GM12892 (cell line): ENCODE measurements at regions not wholly inside any gene's neighbourhood (a gene's known extent, or its start where the extent isn't known, plus 50 kb on each side); places are given as distances from the start of the nearest gene placed in this dataset.

ENCODE experiments used
- DNase-seq: peaks from one replicate; pipeline ENCODE4 v3.0.0; 2011; ENCODE audit not compliant: insufficient read length
- FAIRE-seq: peaks from 2 replicates; lab custom pipeline; 2011; peaks lifted over from hg19 to GRCh38; lab: Jason Lieb, UNC
- POLR2A ChIP-seq: IDR thresholded peaks from 2 replicates; pipeline ENCODE4 v1.6.1; 2011; ENCODE audit warnings: low read depth, low read length, control low read depth
- POLR2AphosphoS5 ChIP-seq: IDR thresholded peaks from 2 replicates; pipeline ENCODE4 v1.6.1; 2011; ENCODE audit warnings: low read depth, low read length, control low read depth
- TAF1 ChIP-seq: IDR thresholded peaks from 2 replicates; pipeline ENCODE4 v1.6.1; 2011; ENCODE audit warnings: low read depth, mild to moderate bottlenecking, control low read depth, low read length, borderline replicate concordance

DNA sequence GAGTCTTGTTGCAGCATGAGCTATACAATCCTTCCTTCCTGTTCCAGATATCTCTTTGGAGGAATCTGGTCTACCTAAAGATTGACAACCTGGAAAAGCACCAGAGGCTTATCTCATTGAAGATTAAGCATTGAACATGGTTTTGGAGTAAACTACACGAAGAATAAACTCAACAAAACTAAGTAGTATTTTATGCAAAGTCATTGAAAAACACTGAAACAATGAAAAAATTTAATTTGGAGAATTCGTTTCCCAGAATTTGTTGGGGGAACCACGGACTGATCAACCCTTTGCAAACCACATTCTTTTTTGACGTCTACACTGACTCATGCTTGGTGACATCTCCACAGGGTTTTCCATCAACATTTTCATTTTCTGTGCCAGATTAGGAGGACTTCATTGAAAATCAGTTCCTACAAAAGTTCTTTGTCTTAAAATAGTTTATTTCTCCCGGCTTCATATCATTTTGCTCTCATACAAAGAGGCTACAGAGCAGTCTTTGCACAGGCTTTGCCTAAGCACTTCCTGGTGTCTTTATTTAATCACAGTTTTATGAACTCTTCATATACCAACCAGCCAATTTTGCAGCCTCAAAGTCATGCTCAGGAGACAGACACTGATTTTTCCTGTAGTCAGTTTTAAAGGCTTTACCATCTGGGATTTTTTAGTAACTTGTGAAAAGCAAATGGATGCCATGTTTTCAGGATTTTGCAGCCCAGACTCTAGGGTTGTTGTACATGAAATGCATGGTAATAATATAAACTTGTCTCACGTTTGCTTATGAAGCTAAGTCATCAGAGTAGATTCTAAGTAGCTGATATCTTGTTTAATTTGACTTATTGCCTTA, 186.3 kb downstream of the C11orf91 start:
- no peak for DNase-seq
- no peak for FAIRE-seq
- TF ChIP-seq POLR2A (no peak), TAF1 (no peak), POLR2AphosphoS5 (no peak)

DNA sequence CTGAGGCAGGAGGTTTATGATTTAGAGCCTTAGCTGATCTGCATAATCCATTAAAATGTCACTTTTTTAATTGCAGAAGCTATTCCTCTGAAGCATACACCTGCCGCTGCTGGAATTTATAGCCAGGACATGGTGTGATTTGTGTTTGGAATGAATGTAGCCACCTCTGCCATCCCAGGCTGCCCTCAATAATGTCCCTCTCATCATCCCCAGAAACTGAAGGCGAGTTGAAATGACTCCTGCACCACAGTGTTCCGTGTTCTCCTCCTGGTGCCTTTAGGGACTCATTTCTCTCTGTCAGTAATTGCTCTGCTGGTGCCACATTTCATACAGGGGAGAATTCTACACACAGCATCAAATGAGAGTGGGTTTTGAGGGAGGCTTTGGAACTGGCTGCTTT, 191.0 kb downstream of the C11orf91 start:
- DNase-seq: no peak
- FAIRE-seq: no peak
- no peak for TF ChIP-seq POLR2AphosphoS5
- TF ChIP-seq TAF1: no peak
- no peak for TF ChIP-seq POLR2A

DNA sequence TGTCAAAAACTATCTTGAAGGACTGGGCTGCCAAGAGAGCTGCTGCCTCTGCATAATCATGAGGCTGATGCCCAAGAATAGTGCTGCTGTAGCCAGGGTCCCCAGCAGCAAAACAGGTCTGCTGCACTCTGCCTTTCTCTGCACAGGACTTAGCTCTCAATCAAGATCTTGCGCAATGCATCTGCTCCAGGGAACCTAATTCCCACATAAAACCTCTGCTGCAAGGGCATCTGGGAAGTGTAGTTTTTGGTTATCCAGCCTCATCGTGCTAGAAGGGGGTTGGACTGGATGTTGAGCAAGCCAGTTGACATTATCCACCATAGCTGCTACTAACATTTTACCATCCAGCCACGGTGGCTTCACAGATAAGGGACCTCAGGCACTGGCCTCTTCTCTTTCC, 192.7 kb downstream of the C11orf91 start:
- TF ChIP-seq POLR2AphosphoS5 (no peak), TAF1 (no peak), POLR2A (no peak)
- FAIRE-seq (no peak), DNase-seq (no peak)

DNA sequence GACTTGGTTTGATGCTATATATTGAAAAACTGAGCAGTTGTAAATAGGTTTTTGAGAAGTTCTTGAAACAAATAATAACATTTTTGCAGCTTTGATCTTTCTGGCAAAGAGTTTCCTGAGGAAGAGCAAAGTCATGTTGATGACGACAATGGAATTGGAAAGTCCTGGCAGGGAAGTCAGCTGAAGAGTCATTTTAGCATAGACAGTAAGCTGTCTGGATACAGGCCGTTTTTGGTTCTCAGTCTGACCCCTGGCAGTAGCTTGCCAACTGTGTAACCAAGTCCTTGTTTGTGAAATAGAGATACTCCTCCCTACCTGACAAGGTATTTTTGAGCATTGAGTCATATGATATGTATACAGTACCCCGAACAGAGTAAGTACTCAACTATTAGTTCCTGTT, 193.3 kb downstream of the C11orf91 start:
- TF ChIP-seq POLR2AphosphoS5: no peak
- no peak for DNase-seq
- peak; percentile 67 for FAIRE-seq

DNA sequence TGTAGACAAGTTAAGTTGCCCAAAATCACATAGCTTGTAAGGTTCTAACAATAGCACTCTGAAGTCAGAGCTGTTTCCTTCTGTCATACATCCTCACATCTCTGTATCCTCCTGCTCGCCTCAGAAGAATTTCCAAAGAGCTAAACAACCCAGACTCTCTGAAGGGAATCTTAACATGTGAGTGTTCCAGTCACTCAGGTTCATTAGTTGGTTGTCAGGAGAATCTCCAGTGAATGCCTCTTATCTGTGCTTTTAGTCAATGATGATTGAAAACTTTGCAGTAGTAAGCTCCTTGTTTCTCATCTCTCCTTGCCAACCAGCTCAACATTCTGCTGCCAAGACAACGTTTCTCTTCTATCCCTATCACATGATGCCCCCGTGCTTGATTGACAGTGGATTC, 195.5 kb downstream of the C11orf91 start:
- DNase-seq (no peak), FAIRE-seq (no peak)
- TF ChIP-seq POLR2A (no peak), TAF1 (no peak), POLR2AphosphoS5 (no peak)

DNA sequence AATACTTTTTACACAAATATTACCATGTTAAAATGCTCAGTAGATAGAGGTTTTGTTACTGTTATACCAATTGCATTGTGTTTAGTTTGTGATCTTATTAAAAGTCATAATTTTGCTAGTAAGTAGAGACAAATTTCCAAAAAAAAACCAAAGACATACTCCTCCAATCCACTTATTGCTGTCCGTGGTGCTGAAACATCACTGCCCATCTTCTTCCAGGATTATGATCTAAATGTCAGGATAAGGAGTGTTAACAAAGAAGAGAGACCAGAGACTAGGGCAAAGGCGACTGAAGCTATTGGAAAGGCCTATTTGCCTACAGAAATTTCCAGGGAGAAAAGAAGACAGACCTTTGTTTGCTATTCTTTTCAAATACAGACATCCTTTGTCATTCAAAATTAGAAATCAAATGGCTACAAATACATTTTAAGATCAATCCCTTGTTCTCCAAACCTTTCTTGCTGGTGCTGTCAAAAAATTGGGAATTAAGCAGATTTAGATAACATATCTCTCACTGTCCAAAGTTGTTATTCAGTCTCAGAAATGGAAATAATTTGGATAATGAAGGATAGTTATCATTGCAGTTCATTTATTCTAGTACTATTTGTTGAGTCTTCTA, 199.7 kb downstream of the C11orf91 start:
- TF ChIP-seq TAF1 (no peak), POLR2A (no peak), POLR2AphosphoS5 (no peak)
- no peak for DNase-seq
- FAIRE-seq: peak; percentile 70

DNA sequence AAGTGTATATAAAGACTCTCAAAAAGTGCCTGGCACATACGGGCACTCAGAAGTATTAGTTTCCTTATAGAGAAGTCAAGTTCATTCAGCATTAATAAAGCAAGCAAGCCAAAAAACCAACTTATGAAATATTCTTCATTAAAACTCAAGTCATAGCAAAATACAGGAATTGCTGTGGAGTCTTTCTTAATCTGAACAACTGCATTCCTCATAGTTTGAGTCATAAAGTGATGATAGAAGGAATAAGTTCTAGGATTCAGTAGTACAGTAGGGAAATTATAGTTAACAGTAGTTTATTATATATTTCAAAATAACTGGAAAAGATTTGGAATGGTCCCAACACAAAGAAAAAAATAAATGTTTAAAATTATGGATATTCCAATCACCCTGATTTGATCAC, 200.3 kb downstream of the C11orf91 start:
- TF ChIP-seq POLR2AphosphoS5: no peak
- TF ChIP-seq POLR2A: no peak
- no peak for FAIRE-seq
- no peak for DNase-seq

DNA sequence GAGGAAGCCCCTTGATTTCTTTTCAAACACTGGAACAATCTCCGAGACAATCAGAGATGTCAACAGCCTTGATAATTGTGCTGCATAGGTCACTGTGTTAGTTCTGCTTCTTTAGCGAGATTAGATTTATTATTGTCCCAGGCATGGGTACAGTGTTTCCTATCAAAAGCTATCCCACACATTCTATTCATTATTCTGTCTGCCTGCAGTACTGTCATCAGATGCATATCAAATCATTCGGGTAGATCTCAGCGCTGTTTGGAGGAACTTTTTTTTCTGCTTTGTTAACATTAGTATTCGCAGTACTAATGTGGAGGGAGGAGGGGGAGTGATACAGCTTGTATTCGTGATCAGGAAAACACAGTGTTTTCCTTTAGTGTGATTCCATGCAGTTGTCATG, 208.0 kb downstream of the C11orf91 start:
- FAIRE-seq: no peak
- TF ChIP-seq POLR2A: no peak
- no peak for TF ChIP-seq TAF1
- no peak for TF ChIP-seq POLR2AphosphoS5
- DNase-seq: no peak

DNA sequence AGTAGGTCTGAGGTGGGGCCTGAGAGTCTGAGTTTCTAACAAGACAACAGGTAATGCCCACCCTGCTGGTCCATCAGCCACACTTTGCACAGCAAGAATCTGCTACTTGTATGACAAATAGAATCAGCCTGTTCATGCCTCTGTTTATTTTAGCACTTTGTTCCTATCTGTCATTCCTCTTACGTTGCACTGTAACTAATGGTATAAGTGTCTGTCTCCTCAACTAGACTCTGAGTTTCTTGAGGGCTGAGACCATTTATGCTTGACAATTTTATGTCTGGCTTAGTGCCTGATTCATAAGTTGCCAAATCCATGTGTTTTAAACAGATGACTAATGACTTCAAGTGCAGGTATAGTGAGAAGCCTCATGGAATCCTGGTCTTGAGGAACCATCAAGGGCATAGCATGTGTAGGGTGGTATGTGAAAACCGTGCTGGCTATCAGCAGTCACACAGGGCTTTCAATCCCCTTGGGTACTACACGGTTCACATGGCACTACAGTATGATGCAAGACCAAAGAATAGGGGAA, 209.7 kb downstream of the C11orf91 start:
- FAIRE-seq: no peak
- no peak for DNase-seq
- TF ChIP-seq POLR2AphosphoS5: no peak
- TF ChIP-seq TAF1: no peak
- TF ChIP-seq POLR2A: no peak

DNA sequence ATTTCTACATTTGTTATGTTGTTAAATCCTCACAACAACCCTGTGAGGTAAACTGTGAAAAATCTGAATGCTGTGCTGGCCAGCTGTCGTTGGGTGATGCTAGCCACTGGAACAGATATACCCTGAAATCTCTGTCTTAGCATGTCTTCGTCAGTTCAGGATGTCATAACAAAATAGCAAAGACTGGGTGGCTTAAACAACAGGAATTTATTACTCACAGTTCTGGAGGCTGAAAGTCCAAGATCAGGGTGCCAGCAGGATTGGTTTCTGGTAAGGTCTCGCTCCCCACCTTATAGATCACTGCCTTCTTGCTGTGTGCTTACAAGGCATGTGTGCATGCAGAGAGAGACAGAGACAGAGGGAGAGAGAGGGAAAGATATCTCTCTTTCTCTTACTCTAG, 211.7 kb downstream of the C11orf91 start:
- DNase-seq (no peak), FAIRE-seq (peak; percentile 36)
- TF ChIP-seq TAF1 (no peak), POLR2AphosphoS5 (no peak), POLR2A (no peak)

DNA sequence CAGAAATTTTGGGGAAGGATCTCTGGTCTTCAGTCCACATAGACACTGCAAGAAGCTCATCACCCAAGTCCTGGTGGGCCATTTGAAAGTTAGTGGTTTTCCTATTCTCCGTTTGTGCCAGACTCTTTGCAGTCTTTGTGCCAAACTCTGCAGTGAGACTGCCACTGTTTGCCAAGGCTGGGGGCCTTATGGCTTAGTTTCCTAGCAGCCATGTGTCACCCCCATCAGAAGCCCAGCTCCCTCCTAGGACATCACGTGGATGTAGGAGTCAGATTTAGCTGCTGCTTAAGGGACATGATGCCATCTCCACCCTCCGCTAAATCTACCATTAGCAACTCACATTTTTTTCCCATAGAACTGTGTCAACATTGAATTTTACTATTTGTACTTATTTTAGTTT, 220.0 kb downstream of the C11orf91 start:
- TF ChIP-seq POLR2A (no peak), TAF1 (no peak), POLR2AphosphoS5 (no peak)
- FAIRE-seq (no peak), DNase-seq (no peak)

DNA sequence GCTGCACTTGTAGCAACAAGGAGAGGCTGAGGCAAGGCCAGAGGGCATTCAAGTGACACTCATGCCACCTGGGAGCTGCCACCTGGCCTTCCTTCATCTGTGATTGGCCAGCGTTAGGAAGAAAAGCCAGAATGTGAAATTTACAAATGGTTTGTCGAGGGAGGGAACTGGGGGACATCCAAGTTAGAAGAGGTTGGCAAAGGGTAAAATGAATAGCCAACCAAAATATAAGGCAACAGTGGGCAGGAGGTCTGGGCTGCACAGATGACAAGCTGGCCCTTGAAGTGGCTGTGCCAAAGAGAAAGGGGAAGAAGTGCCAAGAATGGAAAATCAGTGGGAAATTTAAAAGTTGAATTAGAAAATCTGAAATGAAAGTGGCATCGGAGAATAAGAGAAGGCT, 221.4 kb downstream of the C11orf91 start:
- FAIRE-seq: peak; percentile 38
- no peak for DNase-seq
- TF ChIP-seq POLR2AphosphoS5 (no peak), TAF1 (no peak), POLR2A (no peak)

DNA sequence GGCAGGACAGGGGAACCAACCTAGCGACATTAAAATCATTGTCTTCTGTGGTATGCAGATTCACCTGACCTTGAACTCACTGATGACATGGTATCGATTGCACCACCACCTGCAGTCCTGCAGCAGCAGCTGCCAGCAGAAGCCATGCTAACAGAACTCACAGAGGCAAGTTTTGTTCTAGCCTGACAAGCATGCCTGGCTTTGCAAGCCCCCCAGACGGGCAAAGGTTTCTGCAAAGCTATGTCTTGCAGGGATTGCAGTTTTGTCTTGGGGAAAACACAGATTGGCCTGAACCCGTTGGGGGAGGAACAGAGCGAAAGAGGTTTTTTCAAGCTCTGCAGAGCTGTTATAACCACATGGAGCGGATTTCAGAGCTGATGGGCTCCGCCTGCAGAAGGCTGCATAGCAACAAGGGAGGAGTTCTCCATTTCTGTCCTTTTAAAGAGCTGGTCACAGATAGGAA, 221.0 kb downstream of the HIPK3 start:
- DNase-seq: no peak
- peak; percentile 87 for FAIRE-seq
- TF ChIP-seq POLR2A (no peak), POLR2AphosphoS5 (no peak), TAF1 (no peak)
